Pancreas (tissue), 10 donors: ENCODE measurements at regions not wholly inside any gene's neighbourhood (a gene's known extent, or its start where the extent isn't known, plus 50 kb on each side); places are given as distances from the start of the nearest gene placed in this dataset.
A peak's percentile ranks its signal among the peaks of the same experiment; 100 is the strongest.

Experiments used
- ATAC-seq, 4 donors: fragments of 200-7000 bp; cut with Tn5 transposase; one replicate each; pipeline versions ENCODE4 v1.8.0 to v1.9.1; 2020; ENCODE audit warnings: mild to moderate bottlenecking in 4 of 4, moderate library complexity in 4 of 4
- DNase-seq, 6 donors: peaks; one replicate each; pipeline ENCODE4 v3.0.0-alpha.2; 2020
- FAIRE-seq: peaks from 2 replicates; lab custom pipeline; 2012; peaks lifted over from hg19 to GRCh38; lab: Jason Lieb, UNC
- H3K27ac ChIP-seq, 4 donors: fragments of 200-600 bp; sonication (generic); 1 replicate in 3 of 4; 2 replicates in 1 of 4; pipeline versions ENCODE4 v1.5.0 to v1.8.0; 2020
- H3K27me3 ChIP-seq, 4 donors: fragments of 200-600 bp; one replicate each; pipeline ENCODE4 v1.8.0; 2021
- H3K36me3 ChIP-seq, 3 donors: fragments of 200-600 bp; sonication (generic) in 1 of 3; one replicate each; pipeline versions ENCODE4 v1.5.0 to v1.8.0; 2020 to 2021
- H3K4me1 ChIP-seq, 3 donors: fragments of 200-600 bp; one replicate each; pipeline ENCODE4 v1.8.0; 2021
- H3K4me3 ChIP-seq, 4 donors: fragments of 200-600 bp; sonication (generic) in 2 of 4; one replicate each; pipeline versions ENCODE4 v1.5.0 to v1.8.0; 2020 to 2021
- H3K9me3 ChIP-seq, 4 donors: fragments of 200-600 bp; one replicate each; pipeline ENCODE4 v1.8.0; 2021
- CTCF ChIP-seq, 4 donors: fragments of 200-600 bp; sonication (generic) in 3 of 4; IDR thresholded peaks; one replicate each; pipeline versions ENCODE4 v1.5.0 to v1.8.0; 2021; ENCODE audit warnings: antibody characterized with exemption in 4 of 4
- WGBS, 2 donors: extraction: QIAGEN DNeasy Blood & Tissue Kit; methylation state at CpG; one replicate each; pipeline ENCODE4 v1.1.7; 2013; 5-methylcytosine and 5-hydroxymethylcytosine counted together
- intact Hi-C, 3 donors: fragments of 100-400 bp; cut with DNase I; formaldehyde crosslinking; loops; one replicate each; pipeline versions ENCODE4 v1.11.1 to v1.14.2; 2022
- donor health status: healthy with polysubstance abuse.
- donor health status: DM: no; HTN: no; CAD: no; lungs with moderate emphysema.
- donor health status: DM: no; HTN: no; CAD: no.
- donor health status: control.
- donor health status: control.
- donor health status: Bipolar disorder and iron deficiency.
- donor health status: DM: yes; HTN: yes; CAD: no.
- donor health status: DM: no; HTN: no; CAD: no.
- donor health status: DM: no; HTN: no; CAD: no.
- donor health status: DM: yes; HTN: yes; CAD: no.

GRCh38 chr10:130806426-130806825 is 505.1 kb downstream of the TCERG1L start:
- DNase-seq (peak in 1 of 6 donors; percentile 18), ATAC-seq (no peak), FAIRE-seq (no peak)
- no peaks in the 10 kb centered on the region for H3K9me3 ChIP-seq
- no peak overlapping the region for H3K27ac ChIP-seq
- WGBS, 2 donors = 67 to 83% methylated on average over 12 of the region's 12 CpGs
- H3K36me3 ChIP-seq = no peaks in the 10 kb centered on the region
- H3K27me3 ChIP-seq = peaks cover 0 to 5% (median 0%) of the 10 kb centered on the region in 4 donors
- intact Hi-C loops = no loop called here
- no peaks in the 10 kb centered on the region for H3K4me1 ChIP-seq
- TF ChIP-seq CTCF (IDR thresholded peaks at IDR 0.05) = no peak
- H3K4me3 ChIP-seq = no peak overlapping the region

GRCh38 chr10:130807096-130807495 is 504.4 kb downstream of the TCERG1L start:
- H3K27ac ChIP-seq = no peak overlapping the region
- H3K4me3 ChIP-seq = no peak overlapping the region
- H3K9me3 ChIP-seq = no peaks in the 10 kb centered on the region
- 43 to 65% methylated on average over 5 of the region's 5 CpGs for WGBS, 2 donors
- no peak for FAIRE-seq
- TF ChIP-seq CTCF (IDR thresholded peaks at IDR 0.05) = no peak
- peak in 1 of 6 donors; percentile 15 for DNase-seq
- H3K36me3 ChIP-seq = no peaks in the 10 kb centered on the region
- no peak for ATAC-seq
- intact Hi-C loops = no loop called here
- H3K4me1 ChIP-seq = no peaks in the 10 kb centered on the region
- peaks cover 0 to 5% (median 0%) of the 10 kb centered on the region in 4 donors for H3K27me3 ChIP-seq

GRCh38 chr10:130807721-130808120 is 503.8 kb downstream of the TCERG1L start:
- no peak for DNase-seq
- Histone ChIP-seq H3K4me3 (no peak overlapping the region), H3K36me3 (no peaks in the 10 kb centered on the region), H3K9me3 (no peaks in the 10 kb centered on the region), H3K4me1 (no peaks in the 10 kb centered on the region), H3K27ac (no peak overlapping the region), H3K27me3 (peaks cover 0 to 1% (median 0%) of the 10 kb centered on the region in 4 donors)
- TF ChIP-seq CTCF (IDR thresholded peaks at IDR 0.05) = no peak
- no peak for ATAC-seq
- 51 to 58% methylated on average over 9 of the region's 9 CpGs for WGBS, 2 donors
- FAIRE-seq = no peak
- intact Hi-C loops = no loop called here

- Histone ChIP-seq H3K4me3 (no peak overlapping the region), H3K27me3 (peaks cover 0 to 3% (median 0%) of the 10 kb centered on the region in 4 donors), H3K4me1 (no peaks in the 10 kb centered on the region), H3K9me3 (no peaks in the 10 kb centered on the region), H3K27ac (no peak overlapping the region), H3K36me3 (no peaks in the 10 kb centered on the region)
- TF ChIP-seq CTCF (IDR thresholded peaks at IDR 0.05) = no peak
- no peak for DNase-seq
- 41 to 70% methylated on average over 5 of the region's 5 CpGs for WGBS, 2 donors
- intact Hi-C loops = no loop called here
- no peak for FAIRE-seq
- no peak for ATAC-seq
These were observed 503.3 kb downstream of the TCERG1L start for GRCh38 chr10:130808243-130808642.

- intact Hi-C loops = no loop called here
- WGBS, 2 donors = 35 to 49% methylated on average over 4 of the region's 4 CpGs
These were observed 502.8 kb downstream of the TCERG1L start for GRCh38 chr10:130808686-130809085.

More at GRCh38 chr10:130808686-130809085, 502.8 kb downstream of the TCERG1L start:
- Histone ChIP-seq H3K4me1 (no peaks in the 10 kb centered on the region), H3K4me3 (no peak overlapping the region), H3K9me3 (no peaks in the 10 kb centered on the region), H3K36me3 (no peaks in the 10 kb centered on the region), H3K27me3 (peaks cover 0 to 4% (median 0%) of the 10 kb centered on the region in 4 donors), H3K27ac (no peak overlapping the region)
- DNase-seq = no peak
- ATAC-seq = no peak
- FAIRE-seq = no peak
- no peak for TF ChIP-seq CTCF (IDR thresholded peaks at IDR 0.05)
